GM23248 (cell line): ENCODE measurements at regions not wholly inside any gene's neighbourhood (a gene's known extent, or its start where the extent isn't known, plus 50 kb on each side); places are given as distances from the start of the nearest gene placed in this dataset.

Experiments
- DNase-seq: peaks from one replicate; pipeline ENCODE4 v3.0.0-alpha.2; 2015
- H2AFZ ChIP-seq: fragments of 200-600 bp; sonication (generic); 2 replicates; pipeline ENCODE4 v1.6.1; 2016; ENCODE audit warnings: antibody characterized with exemption
- H3F3A ChIP-seq: fragments of 200-600 bp; sonication (generic); 2 replicates; pipeline ENCODE4 v1.6.1; 2016; ENCODE audit warnings: mild to moderate bottlenecking, antibody characterized with exemption, mixed run types; ENCODE audit not compliant: insufficient read depth
- H3K27ac ChIP-seq: fragments of 200-600 bp; sonication (generic); 2 replicates; pipeline ENCODE4 v1.5.1; 2016; ENCODE audit warnings: mild to moderate bottlenecking
- H3K27me3 ChIP-seq: fragments of 200-600 bp; sonication (generic); replicated peaks from 2 replicates; pipeline ENCODE4 v1.6.1; 2016; ENCODE audit warnings: mild to moderate bottlenecking; ENCODE audit not compliant: insufficient read depth
- H3K36me3 ChIP-seq: fragments of 200-600 bp; sonication (generic); 2 replicates; pipeline ENCODE4 v1.6.1; 2016; ENCODE audit warnings: low read depth, mild to moderate bottlenecking
- H3K4me1 ChIP-seq: fragments of 200-600 bp; sonication (generic); 2 replicates; pipeline ENCODE4 v1.6.1; 2016; ENCODE audit warnings: mild to moderate bottlenecking; ENCODE audit not compliant: insufficient read depth
- H3K4me2 ChIP-seq: fragments of 200-600 bp; sonication (generic); one replicate; pipeline ENCODE4 v1.6.1; 2016; ENCODE audit warnings: mild to moderate bottlenecking; ENCODE audit not compliant: unreplicated experiment
- H3K4me3 ChIP-seq: fragments of 200-600 bp; sonication (generic); 2 replicates; pipeline ENCODE4 v1.5.1; 2016; ENCODE audit warnings: mild to moderate bottlenecking
- H3K79me2 ChIP-seq: fragments of 200-600 bp; sonication (generic); 2 replicates; pipeline ENCODE4 v1.6.1; 2016; ENCODE audit warnings: mild to moderate bottlenecking; ENCODE audit not compliant: insufficient read depth
- H3K9ac ChIP-seq: fragments of 200-600 bp; sonication (generic); 2 replicates; pipeline ENCODE4 v1.6.1; 2016; ENCODE audit warnings: mild to moderate bottlenecking
- H3K9me2 ChIP-seq: fragments of 200-600 bp; sonication (generic); 2 replicates; pipeline ENCODE4 v1.6.1; 2016; ENCODE audit warnings: mixed run types, mild to moderate bottlenecking, moderate library complexity; ENCODE audit not compliant: insufficient read depth
- H3K9me3 ChIP-seq: fragments of 200-600 bp; sonication (generic); one replicate; pipeline ENCODE4 v1.6.1; 2017; ENCODE audit warnings: low read depth
- H4K20me1 ChIP-seq: fragments of 200-600 bp; sonication (generic); 2 replicates; pipeline ENCODE4 v1.6.0; 2016; ENCODE audit not compliant: insufficient read depth
- EZH2 ChIP-seq: fragments of 200-600 bp; sonication (generic); IDR thresholded peaks from 2 replicates; pipeline ENCODE4 v1.6.1; 2018; ENCODE audit warnings: antibody characterized with exemption, mild to moderate bottlenecking; ENCODE audit not compliant: insufficient read depth, poor library complexity, severe bottlenecking
- EZH2phosphoT487 ChIP-seq: fragments of 200-600 bp; sonication (generic); IDR thresholded peaks from 2 replicates; pipeline ENCODE4 v1.6.1; 2018; ENCODE audit warnings: antibody characterized with exemption, moderate library complexity, mild to moderate bottlenecking, low read depth; ENCODE audit not compliant: insufficient read depth
- WGBS, 2 experiments: methylation state at CpG; one replicate each; pipeline ENCODE4 v1.1.6; 2015 to 2017; ENCODE audit warnings: low lambda C conversion rate in 2 of 2, low coverage in 1 of 2; ENCODE audit errors: missing lambda C conversion rate in 2 of 2; 5-methylcytosine and 5-hydroxymethylcytosine counted together
- in situ Hi-C: fragments of 300-500 bp; cut with MboI; formaldehyde crosslinking; loops from 2 replicates; pipeline ENCODE4 v1.15.0; 2020

GRCh38 chr9:28922891-28923290 lies 1349.6 kb upstream of the C9orf72 start:
- H2AFZ ChIP-seq = no peak overlapping the region
- H4K20me1 ChIP-seq = no peaks in the 10 kb centered on the region
- H3K4me2 ChIP-seq = no peak overlapping the region
- no peaks in the 10 kb centered on the region for H3K27me3 ChIP-seq
- no peak for DNase-seq
- no peaks in the 10 kb centered on the region for H3K79me2 ChIP-seq
- no peaks in the 10 kb centered on the region for H3F3A ChIP-seq
- H3K9ac ChIP-seq = no peak overlapping the region
- H3K9me3 ChIP-seq = no peaks in the 10 kb centered on the region
- no peaks in the 10 kb centered on the region for H3K4me1 ChIP-seq
- in situ Hi-C loops = no loop called here
- no peaks in the 10 kb centered on the region for H3K9me2 ChIP-seq
- 5% methylated on average over 4 of the region's 4 CpGs for WGBS, 2 experiments
- no peak for TF ChIP-seq EZH2phosphoT487
- TF ChIP-seq EZH2 = no peak
- H3K36me3 ChIP-seq = no peaks in the 10 kb centered on the region
- H3K27ac ChIP-seq = no peak overlapping the region
- no peak overlapping the region for H3K4me3 ChIP-seq

GRCh38 chr9:28923351-28923750 lies 1350.1 kb upstream of the C9orf72 start:
- Histone ChIP-seq H4K20me1 (no peaks in the 10 kb centered on the region), H3K27me3 (no peaks in the 10 kb centered on the region), H2AFZ (no peak overlapping the region), H3K27ac (no peak overlapping the region), H3K4me1 (no peaks in the 10 kb centered on the region), H3K4me3 (no peak overlapping the region), H3K4me2 (no peak overlapping the region), H3K9me3 (no peaks in the 10 kb centered on the region), H3F3A (no peaks in the 10 kb centered on the region), H3K79me2 (no peaks in the 10 kb centered on the region), H3K36me3 (no peaks in the 10 kb centered on the region), H3K9me2 (no peaks in the 10 kb centered on the region), H3K9ac (no peak overlapping the region)
- DNase-seq = no peak
- in situ Hi-C loops = no loop called here
- WGBS, 2 experiments = 3 to 7% methylated on average over 3 of the region's 3 CpGs
- no peak for TF ChIP-seq EZH2phosphoT487
- no peak for TF ChIP-seq EZH2

- Histone ChIP-seq H3K36me3 (no peaks in the 10 kb centered on the region), H3K27me3 (no peaks in the 10 kb centered on the region), H3F3A (no peaks in the 10 kb centered on the region), H3K9me2 (no peaks in the 10 kb centered on the region), H2AFZ (no peak overlapping the region), H3K9ac (no peak overlapping the region), H3K4me2 (no peak overlapping the region), H3K4me3 (no peak overlapping the region), H3K79me2 (no peaks in the 10 kb centered on the region), H3K4me1 (no peaks in the 10 kb centered on the region), H3K27ac (no peak overlapping the region), H4K20me1 (no peaks in the 10 kb centered on the region), H3K9me3 (no peaks in the 10 kb centered on the region)
- no peak for DNase-seq
- in situ Hi-C loops = no loop called here
- WGBS, 2 experiments = 38 to 40% methylated on average over 3 of the region's 3 CpGs
- no peak for TF ChIP-seq EZH2phosphoT487
- TF ChIP-seq EZH2 = no peak
Observed at GRCh38 chr9:28925157-28925556, 1351.9 kb upstream of the C9orf72 start.

GRCh38 chr9:28926306-28926705 lies 1353.0 kb upstream of the C9orf72 start:
- H3K27ac ChIP-seq = no peak overlapping the region
- H2AFZ ChIP-seq = no peak overlapping the region
- no peaks in the 10 kb centered on the region for H3K36me3 ChIP-seq
- H3K79me2 ChIP-seq = no peaks in the 10 kb centered on the region
- H3K9ac ChIP-seq = no peak overlapping the region
- H3K4me2 ChIP-seq = no peak overlapping the region
- in situ Hi-C loops = no loop called here
- H3K9me2 ChIP-seq = no peaks in the 10 kb centered on the region
- 29 to 35% methylated on average over 3 of the region's 3 CpGs for WGBS, 2 experiments
- no peaks in the 10 kb centered on the region for H4K20me1 ChIP-seq
- no peaks in the 10 kb centered on the region for H3K27me3 ChIP-seq
- no peak overlapping the region for H3K4me3 ChIP-seq
- no peak for DNase-seq
- no peaks in the 10 kb centered on the region for H3K4me1 ChIP-seq
- no peaks in the 10 kb centered on the region for H3F3A ChIP-seq
- TF ChIP-seq EZH2 (no peak), EZH2phosphoT487 (no peak)
- H3K9me3 ChIP-seq = no peaks in the 10 kb centered on the region

- Histone ChIP-seq H3K36me3 (no peaks in the 10 kb centered on the region), H3K27ac (no peak overlapping the region), H3K9me2 (no peaks in the 10 kb centered on the region), H3K9ac (no peak overlapping the region), H3K79me2 (no peaks in the 10 kb centered on the region), H3K27me3 (no peaks in the 10 kb centered on the region), H3K4me1 (no peaks in the 10 kb centered on the region), H2AFZ (no peak overlapping the region), H3K9me3 (no peaks in the 10 kb centered on the region), H3K4me3 (no peak overlapping the region), H4K20me1 (no peaks in the 10 kb centered on the region), H3F3A (no peaks in the 10 kb centered on the region), H3K4me2 (no peak overlapping the region)
- no peak for TF ChIP-seq EZH2
- TF ChIP-seq EZH2phosphoT487 = no peak
- in situ Hi-C loops = no loop called here
- DNase-seq = no peak
- WGBS, 2 experiments = 12 to 14% methylated on average over 1 of the region's 1 CpG
Observed at GRCh38 chr9:28927691-28928090, 1354.4 kb upstream of the C9orf72 start.
